Keratinocyte (primary cell): ENCODE measurements at regions not wholly inside any gene's neighbourhood (a gene's known extent, or its start where the extent isn't known, plus 50 kb on each side); places are given as distances from the start of the nearest gene placed in this dataset.

Experiments
- CTCF ChIP-seq, 3 experiments: IDR thresholded peaks in 1 of 3; conservative IDR thresholded peaks in 1 of 3; optimal IDR thresholded peaks in 1 of 3; 2 replicates in 2 of 3; 3 replicates in 1 of 3; pipeline versions ENCODE3 to v1.5.1; 2011; ENCODE audit warnings: low read length in 3 of 3, mild to moderate bottlenecking in 3 of 3, moderate library complexity in 2 of 3, control low read depth in 1 of 3, inconsistent platforms in 1 of 3; ENCODE audit not compliant: insufficient read depth in 2 of 3; ENCODE audit errors: extremely low read depth in 1 of 3
- EZH2 ChIP-seq: IDR thresholded peaks from one replicate; pipeline ENCODE4 v1.6.1; 2012; ENCODE audit warnings: inconsistent platforms, mild to moderate bottlenecking, low read length, moderate library complexity

GRCh38 chr3:69665026-69665737 lies 74.1 kb upstream of the MITF start:
- TF ChIP-seq CTCF (optimal IDR thresholded peaks at IDR 0.05 in 1 of 3, IDR thresholded peaks at IDR 0.05 in 1 of 3, conservative IDR thresholded peaks at IDR 0.05 in 1 of 3; ENCODE audit: extremely low read depth in 1 of 3, insufficient read depth in 2 of 3, low read length in 3 of 3) (no peak), EZH2 (no peak)
